DND-41 (cell line): ENCODE measurements at regions not wholly inside any gene's neighbourhood (a gene's known extent, or its start where the extent isn't known, plus 50 kb on each side); places are given as distances from the start of the nearest gene placed in this dataset.
A peak's percentile ranks its signal among the peaks of the same experiment; 100 is the strongest.

Source experiments
- EZH2 ChIP-seq: IDR thresholded peaks from 3 replicates; pipeline ENCODE4 v1.6.1; 2012; ENCODE audit warnings: borderline replicate concordance, low read depth, mild to moderate bottlenecking, moderate library complexity, low read length, inconsistent platforms; ENCODE audit not compliant: severe bottlenecking
- TF ChIP-seq, protein P1 (sequence below): IDR thresholded peaks from 2 replicates; pipeline ENCODE4 v1.5.1; 2012; ENCODE audit warnings: borderline replicate concordance, low read length, moderate library complexity, mild to moderate bottlenecking; ENCODE audit not compliant: poor library complexity, severe bottlenecking; ENCODE audit errors: extremely low read depth

DNA sequence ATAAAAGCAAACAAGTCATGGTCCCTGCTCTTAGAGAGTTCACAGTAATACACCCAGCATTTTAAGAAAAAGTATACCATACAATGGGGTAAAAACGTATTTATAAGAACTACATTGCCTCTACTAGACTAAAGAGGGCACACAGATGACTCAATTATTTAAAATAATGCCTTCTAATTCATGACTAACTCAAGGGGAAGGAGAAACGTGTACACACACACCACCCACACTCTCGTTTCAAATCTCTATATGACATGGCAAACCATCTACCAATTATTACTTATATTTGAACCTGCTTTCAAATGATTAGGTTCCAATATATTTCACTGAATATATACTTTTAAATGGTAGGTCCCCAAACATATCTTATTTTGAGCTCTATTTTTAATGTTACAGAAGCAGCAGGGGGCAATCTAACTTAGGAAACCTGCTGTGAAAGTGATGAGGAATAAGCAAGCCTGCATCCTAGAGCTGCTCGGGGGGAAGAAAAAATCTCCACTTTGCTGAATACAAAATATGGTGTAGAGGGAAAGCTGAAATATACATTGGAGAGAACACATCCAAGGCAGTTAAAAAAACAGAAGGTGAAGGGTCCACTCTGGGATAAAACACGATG is 232.4 kb upstream of the PSMD7 start:
- TF ChIP-seq, protein P1, sequence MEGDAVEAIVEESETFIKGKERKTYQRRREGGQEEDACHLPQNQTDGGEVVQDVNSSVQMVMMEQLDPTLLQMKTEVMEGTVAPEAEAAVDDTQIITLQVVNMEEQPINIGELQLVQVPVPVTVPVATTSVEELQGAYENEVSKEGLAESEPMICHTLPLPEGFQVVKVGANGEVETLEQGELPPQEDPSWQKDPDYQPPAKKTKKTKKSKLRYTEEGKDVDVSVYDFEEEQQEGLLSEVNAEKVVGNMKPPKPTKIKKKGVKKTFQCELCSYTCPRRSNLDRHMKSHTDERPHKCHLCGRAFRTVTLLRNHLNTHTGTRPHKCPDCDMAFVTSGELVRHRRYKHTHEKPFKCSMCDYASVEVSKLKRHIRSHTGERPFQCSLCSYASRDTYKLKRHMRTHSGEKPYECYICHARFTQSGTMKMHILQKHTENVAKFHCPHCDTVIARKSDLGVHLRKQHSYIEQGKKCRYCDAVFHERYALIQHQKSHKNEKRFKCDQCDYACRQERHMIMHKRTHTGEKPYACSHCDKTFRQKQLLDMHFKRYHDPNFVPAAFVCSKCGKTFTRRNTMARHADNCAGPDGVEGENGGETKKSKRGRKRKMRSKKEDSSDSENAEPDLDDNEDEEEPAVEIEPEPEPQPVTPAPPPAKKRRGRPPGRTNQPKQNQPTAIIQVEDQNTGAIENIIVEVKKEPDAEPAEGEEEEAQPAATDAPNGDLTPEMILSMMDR = peak; percentile 53
- no peak for TF ChIP-seq EZH2
